ENCODE measurements at regions not wholly inside any gene's neighbourhood (a gene's known extent, or its start where the extent isn't known, plus 50 kb on each side); places are given as distances from the start of the nearest gene placed in this dataset.

DNA sequence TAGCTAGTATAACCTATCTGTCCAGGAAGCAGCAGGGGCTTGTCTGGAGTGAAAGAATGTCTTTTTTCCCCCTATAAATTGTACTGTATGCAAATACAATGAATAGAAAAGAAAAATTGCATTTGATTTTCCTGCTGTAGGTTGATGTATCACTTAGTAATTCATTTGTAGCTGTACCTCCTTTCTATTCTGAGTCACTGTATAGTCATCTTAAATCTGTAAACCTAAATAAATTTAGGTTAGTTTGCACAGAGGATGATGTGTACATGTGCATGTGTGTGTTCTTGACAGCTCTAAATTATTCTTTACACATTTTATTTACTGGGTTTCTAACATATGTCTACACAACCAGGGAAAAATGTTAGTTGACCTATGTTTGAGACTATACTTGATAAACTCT, 478.7 kb upstream of the CNTNAP5 start:
- BruUV-seq (replicated peaks): no TSS peak
- ChIA-PET CTCF (no interaction called here), RAD21 (ENCODE audit: unreplicated experiment) (no interaction called here), SMC1A (ENCODE audit: uncharacterized antibody, unreplicated experiment) (no interaction called here), POLR2A (no interaction called here)
- no peak for FAIRE-seq
- H3K27ac ChIP-seq (ENCODE audit: control insufficient read depth, insufficient read depth): no peak overlapping the region
- no peaks in the 10 kb centered on the region for H3K9me3 ChIP-seq (replicated peaks; ENCODE audit: control insufficient read depth, insufficient read depth, low read length)
- no peaks in the 10 kb centered on the region for H3K27me3 ChIP-seq (replicated peaks in 1 of 2; ENCODE audit: control insufficient read depth in 2 of 2, insufficient read depth in 2 of 2, low read length in 1 of 2)
- H3K4me1 ChIP-seq (ENCODE audit: control insufficient read depth, insufficient read depth, low read length): no peaks in the 10 kb centered on the region
- ATAC-seq: no peak
- H3K4me3 ChIP-seq: no peak overlapping the region
- no peak for TF ChIP-seq GATAD2B (conservative IDR thresholded peaks at IDR 0.05; ENCODE audit: low read depth)
- TF ChIP-seq SREBF1 (IDR thresholded peaks at IDR 0.05; ENCODE audit: low read length): no peak
- TF ChIP-seq RBBP5 (conservative IDR thresholded peaks at IDR 0.05): no peak
- TF ChIP-seq, protein P1, sequence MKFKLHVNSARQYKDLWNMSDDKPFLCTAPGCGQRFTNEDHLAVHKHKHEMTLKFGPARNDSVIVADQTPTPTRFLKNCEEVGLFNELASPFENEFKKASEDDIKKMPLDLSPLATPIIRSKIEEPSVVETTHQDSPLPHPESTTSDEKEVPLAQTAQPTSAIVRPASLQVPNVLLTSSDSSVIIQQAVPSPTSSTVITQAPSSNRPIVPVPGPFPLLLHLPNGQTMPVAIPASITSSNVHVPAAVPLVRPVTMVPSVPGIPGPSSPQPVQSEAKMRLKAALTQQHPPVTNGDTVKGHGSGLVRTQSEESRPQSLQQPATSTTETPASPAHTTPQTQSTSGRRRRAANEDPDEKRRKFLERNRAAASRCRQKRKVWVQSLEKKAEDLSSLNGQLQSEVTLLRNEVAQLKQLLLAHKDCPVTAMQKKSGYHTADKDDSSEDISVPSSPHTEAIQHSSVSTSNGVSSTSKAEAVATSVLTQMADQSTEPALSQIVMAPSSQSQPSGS (IDR thresholded peaks at IDR 0.05; ENCODE audit: low read length): no peak
- no peak for TF ChIP-seq BCL11A (IDR thresholded peaks at IDR 0.05; ENCODE audit: low read depth, low read length)
- TF ChIP-seq KLF5 (IDR thresholded peaks at IDR 0.05; ENCODE audit: partially characterized antibody): no peak
- no peak for TF ChIP-seq CREM (IDR thresholded peaks at IDR 0.05; ENCODE audit: low read depth)
- TF ChIP-seq GABPA (IDR thresholded peaks at IDR 0.05; ENCODE audit: low read depth): no peak
- TF ChIP-seq HDAC2 (IDR thresholded peaks at IDR 0.05): no peak
- TF ChIP-seq CEBPB (IDR thresholded peaks at IDR 0.05; ENCODE audit: borderline replicate concordance in 1 of 2, low read depth in 2 of 2, low read length in 2 of 2): no peak
- no peak for TF ChIP-seq RB1 (IDR thresholded peaks at IDR 0.05; ENCODE audit: borderline replicate concordance)
- TF ChIP-seq NFXL1 (IDR thresholded peaks at IDR 0.05; ENCODE audit: borderline replicate concordance): no peak
- no peak for TF ChIP-seq MYC (IDR thresholded peaks at IDR 0.05; ENCODE audit: insufficient read depth, insufficient read length, insufficient replicate concordance, low read length, severe bottlenecking)
- no peak for TF ChIP-seq YY1 (IDR thresholded peaks at IDR 0.05; ENCODE audit: low read depth, low read length)
- no peak for TF ChIP-seq MTA3 (IDR thresholded peaks at IDR 0.05; ENCODE audit: borderline replicate concordance, low read length)
- TF ChIP-seq, protein P2, sequence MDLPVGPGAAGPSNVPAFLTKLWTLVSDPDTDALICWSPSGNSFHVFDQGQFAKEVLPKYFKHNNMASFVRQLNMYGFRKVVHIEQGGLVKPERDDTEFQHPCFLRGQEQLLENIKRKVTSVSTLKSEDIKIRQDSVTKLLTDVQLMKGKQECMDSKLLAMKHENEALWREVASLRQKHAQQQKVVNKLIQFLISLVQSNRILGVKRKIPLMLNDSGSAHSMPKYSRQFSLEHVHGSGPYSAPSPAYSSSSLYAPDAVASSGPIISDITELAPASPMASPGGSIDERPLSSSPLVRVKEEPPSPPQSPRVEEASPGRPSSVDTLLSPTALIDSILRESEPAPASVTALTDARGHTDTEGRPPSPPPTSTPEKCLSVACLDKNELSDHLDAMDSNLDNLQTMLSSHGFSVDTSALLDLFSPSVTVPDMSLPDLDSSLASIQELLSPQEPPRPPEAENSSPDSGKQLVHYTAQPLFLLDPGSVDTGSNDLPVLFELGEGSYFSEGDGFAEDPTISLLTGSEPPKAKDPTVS (IDR thresholded peaks at IDR 0.05; ENCODE audit: low read depth, low read length): no peak
- TF ChIP-seq, protein P3, sequence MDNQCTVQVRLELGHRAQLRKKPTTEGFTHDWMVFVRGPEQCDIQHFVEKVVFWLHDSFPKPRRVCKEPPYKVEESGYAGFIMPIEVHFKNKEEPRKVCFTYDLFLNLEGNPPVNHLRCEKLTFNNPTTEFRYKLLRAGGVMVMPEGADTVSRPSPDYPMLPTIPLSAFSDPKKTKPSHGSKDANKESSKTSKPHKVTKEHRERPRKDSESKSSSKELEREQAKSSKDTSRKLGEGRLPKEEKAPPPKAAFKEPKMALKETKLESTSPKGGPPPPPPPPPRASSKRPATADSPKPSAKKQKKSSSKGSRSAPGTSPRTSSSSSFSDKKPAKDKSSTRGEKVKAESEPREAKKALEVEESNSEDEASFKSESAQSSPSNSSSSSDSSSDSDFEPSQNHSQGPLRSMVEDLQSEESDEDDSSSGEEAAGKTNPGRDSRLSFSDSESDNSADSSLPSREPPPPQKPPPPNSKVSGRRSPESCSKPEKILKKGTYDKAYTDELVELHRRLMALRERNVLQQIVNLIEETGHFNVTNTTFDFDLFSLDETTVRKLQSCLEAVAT (IDR thresholded peaks at IDR 0.05): no peak
- TF ChIP-seq, protein P4, sequence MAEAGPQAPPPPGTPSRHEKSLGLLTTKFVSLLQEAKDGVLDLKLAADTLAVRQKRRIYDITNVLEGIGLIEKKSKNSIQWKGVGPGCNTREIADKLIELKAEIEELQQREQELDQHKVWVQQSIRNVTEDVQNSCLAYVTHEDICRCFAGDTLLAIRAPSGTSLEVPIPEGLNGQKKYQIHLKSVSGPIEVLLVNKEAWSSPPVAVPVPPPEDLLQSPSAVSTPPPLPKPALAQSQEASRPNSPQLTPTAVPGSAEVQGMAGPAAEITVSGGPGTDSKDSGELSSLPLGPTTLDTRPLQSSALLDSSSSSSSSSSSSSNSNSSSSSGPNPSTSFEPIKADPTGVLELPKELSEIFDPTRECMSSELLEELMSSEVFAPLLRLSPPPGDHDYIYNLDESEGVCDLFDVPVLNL (IDR thresholded peaks at IDR 0.05; ENCODE audit: low read depth, low read length): no peak
- in situ Hi-C loops (cut with MboI): no loop called here
- no peak overlapping the region for H2AFZ ChIP-seq (ENCODE audit: control insufficient read depth, low read depth, low read length)
- H4K20me1 ChIP-seq (ENCODE audit: control insufficient read depth, insufficient read depth): no peaks in the 10 kb centered on the region
- no peaks in the 10 kb centered on the region for H3K79me2 ChIP-seq (ENCODE audit: control insufficient read depth, insufficient read depth, low read length)
- intact Hi-C loops (cut with micrococcal nuclease; ENCODE audit: unreplicated experiment): no loop called here
- DNase-seq (ENCODE audit: low read depth, low spot score): no peak
- no peaks in the 10 kb centered on the region for H3K36me3 ChIP-seq (ENCODE audit: control insufficient read depth in 2 of 2, insufficient read depth in 2 of 2, low read length in 1 of 2)
- H3K9ac ChIP-seq (ENCODE audit: control insufficient read depth, insufficient read depth, low read length): no peak overlapping the region
- H3K4me2 ChIP-seq (ENCODE audit: control insufficient read depth, insufficient read depth): no peak overlapping the region
